Neutrophil (primary cell): ENCODE measurements at regions not wholly inside any gene's neighbourhood (a gene's known extent, or its start where the extent isn't known, plus 50 kb on each side); places are given as distances from the start of the nearest gene placed in this dataset.

Experiments used
- H3K27ac ChIP-seq: fragments of 200-600 bp; sonication (generic); 2 replicates; pipeline ENCODE4 v1.5.1; 2016; ENCODE audit warnings: mild to moderate bottlenecking, moderate library complexity
- H3K27me3 ChIP-seq: fragments of 200-600 bp; sonication (generic); 2 replicates; pipeline ENCODE4 v1.6.0; 2016; ENCODE audit warnings: mild to moderate bottlenecking
- H3K36me3 ChIP-seq: fragments of 200-600 bp; sonication (generic); 2 replicates; pipeline ENCODE4 v1.5.1; 2017
- H3K4me1 ChIP-seq, 2 experiments: fragments of 200-600 bp in 1 of 2; sonication (generic) in 1 of 2; 1 replicate in 1 of 2; 2 replicates in 1 of 2; pipeline versions ENCODE4 v1.5.1 to v1.6.1; 2013 to 2016; ENCODE audit warnings: low read depth in 1 of 2, low read length in 1 of 2, mild to moderate bottlenecking in 1 of 2, moderate library complexity in 1 of 2; ENCODE audit not compliant: control insufficient read depth in 1 of 2, insufficient read depth in 1 of 2
- H3K4me3 ChIP-seq, 2 experiments: fragments of 200-600 bp in 1 of 2; sonication (generic) in 1 of 2; 1 replicate in 1 of 2; 2 replicates in 1 of 2; pipeline ENCODE4 v1.5.1; 2013 to 2016; ENCODE audit warnings: low read depth in 1 of 2, low read length in 1 of 2, mild to moderate bottlenecking in 1 of 2, moderate library complexity in 1 of 2
- H3K9me3 ChIP-seq: fragments of 200-600 bp; sonication (generic); 2 replicates; pipeline ENCODE4 v1.5.1; 2016
- TF ChIP-seq, protein P1 (sequence below): fragments of 200-600 bp; sonication (generic); IDR thresholded peaks from 2 replicates; pipeline ENCODE4 v1.5.1; 2016; ENCODE audit warnings: antibody characterized with exemption

- TF ChIP-seq, protein P1, sequence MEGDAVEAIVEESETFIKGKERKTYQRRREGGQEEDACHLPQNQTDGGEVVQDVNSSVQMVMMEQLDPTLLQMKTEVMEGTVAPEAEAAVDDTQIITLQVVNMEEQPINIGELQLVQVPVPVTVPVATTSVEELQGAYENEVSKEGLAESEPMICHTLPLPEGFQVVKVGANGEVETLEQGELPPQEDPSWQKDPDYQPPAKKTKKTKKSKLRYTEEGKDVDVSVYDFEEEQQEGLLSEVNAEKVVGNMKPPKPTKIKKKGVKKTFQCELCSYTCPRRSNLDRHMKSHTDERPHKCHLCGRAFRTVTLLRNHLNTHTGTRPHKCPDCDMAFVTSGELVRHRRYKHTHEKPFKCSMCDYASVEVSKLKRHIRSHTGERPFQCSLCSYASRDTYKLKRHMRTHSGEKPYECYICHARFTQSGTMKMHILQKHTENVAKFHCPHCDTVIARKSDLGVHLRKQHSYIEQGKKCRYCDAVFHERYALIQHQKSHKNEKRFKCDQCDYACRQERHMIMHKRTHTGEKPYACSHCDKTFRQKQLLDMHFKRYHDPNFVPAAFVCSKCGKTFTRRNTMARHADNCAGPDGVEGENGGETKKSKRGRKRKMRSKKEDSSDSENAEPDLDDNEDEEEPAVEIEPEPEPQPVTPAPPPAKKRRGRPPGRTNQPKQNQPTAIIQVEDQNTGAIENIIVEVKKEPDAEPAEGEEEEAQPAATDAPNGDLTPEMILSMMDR: no peak
- Histone ChIP-seq H3K9me3 (no peaks in the 10 kb centered on the region), H3K4me3 (no peak overlapping the region), H3K27me3 (peaks cover 3% of the 10 kb centered on the region), H3K36me3 (no peaks in the 10 kb centered on the region), H3K27ac (no peak overlapping the region), H3K4me1 (no peaks in the 10 kb centered on the region)
Measured at GRCh38 chr20:24797113-24797512, 152.0 kb upstream of the CST7 start.

DNA sequence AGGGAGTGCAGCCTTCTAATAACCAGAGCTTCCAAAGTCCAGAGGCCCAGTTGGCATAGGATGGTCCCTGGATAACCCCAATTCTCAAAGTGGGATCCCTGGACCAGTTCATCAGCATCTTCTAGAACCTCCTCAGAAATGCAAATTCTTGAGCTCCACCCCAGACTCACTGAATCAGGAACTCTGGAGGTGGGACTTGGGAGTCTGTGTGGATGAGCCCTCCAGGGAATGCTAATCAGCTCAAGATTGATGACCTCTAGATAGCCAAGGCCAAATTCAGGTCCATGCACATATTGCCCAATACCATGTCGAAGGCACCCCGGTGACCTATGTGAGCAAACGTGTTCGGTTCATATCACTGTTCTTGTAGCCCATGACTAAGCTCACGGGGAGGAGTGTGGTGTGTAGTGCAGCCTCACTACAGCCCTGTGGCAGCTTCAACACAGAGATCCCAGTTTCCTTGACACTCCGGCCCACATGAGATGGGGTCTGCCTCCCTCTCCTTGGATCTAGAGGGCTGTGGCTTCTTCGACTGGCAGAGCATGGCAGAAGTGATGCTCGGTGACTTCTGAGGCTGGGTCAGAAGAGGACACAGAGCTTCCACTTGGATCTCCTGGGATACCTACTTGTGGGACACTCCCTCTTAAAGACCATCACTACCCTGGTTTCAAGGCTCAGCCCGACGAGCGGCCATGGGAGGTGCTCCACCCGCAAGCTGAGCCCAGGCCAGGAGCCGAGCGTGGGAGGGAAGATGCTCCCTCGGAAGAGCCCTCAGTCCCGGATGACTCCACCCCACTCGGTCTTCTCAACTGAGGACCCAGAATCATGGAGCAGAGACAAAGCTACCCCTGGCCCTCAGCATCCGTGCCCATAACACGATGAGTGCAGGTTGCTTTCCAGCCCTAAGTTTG is 151.1 kb upstream of the CST7 start:
- TF ChIP-seq, protein P1: no peak
- Histone ChIP-seq H3K27ac (no peak overlapping the region), H3K9me3 (no peaks in the 10 kb centered on the region), H3K4me3 (no peak overlapping the region), H3K36me3 (no peaks in the 10 kb centered on the region), H3K4me1 (no peaks in the 10 kb centered on the region), H3K27me3 (peaks cover 3% of the 10 kb centered on the region)

DNA sequence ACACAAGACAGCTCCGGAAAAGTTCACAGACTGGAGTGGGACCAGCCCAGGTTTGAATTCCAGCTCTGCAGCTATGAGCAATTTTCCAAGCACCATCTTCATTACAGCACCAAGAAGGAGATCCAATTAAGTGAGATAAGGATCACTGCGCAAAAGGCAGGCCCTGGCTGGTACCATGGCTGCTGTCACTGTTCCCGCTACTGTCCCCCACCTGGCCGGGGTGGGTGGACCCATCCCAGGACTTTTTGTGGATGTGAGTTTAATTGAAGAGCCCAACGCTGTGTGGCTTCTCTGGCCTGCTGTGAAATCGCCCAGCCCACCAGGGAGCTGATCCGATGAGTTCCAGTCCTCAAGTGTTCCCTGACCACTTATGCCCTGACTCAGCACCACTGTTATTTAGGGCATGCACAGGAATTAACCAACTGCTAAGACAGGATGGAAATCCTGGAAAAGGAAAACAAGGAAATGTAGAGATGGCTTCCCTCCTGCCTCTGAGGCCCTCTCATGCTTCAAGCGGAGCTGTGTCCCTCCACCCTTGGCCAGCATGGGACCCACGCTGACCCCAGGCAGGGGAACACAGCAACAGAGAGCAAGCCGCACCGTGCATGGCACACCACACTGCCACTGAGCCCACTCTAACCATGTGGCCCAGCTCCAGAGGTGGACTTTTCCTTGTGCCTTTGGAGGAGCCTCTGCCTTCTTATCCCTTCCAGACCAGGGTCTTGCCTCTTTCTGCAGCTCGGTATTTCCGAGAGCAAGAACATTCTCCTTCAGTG is 150.0 kb upstream of the CST7 start:
- H3K4me1 ChIP-seq: no peaks in the 10 kb centered on the region
- no peak overlapping the region for H3K4me3 ChIP-seq
- H3K9me3 ChIP-seq: no peaks in the 10 kb centered on the region
- no peak overlapping the region for H3K27ac ChIP-seq
- no peaks in the 10 kb centered on the region for H3K36me3 ChIP-seq
- peaks cover 3% of the 10 kb centered on the region for H3K27me3 ChIP-seq
- TF ChIP-seq, protein P1: no peak

GRCh38 chr20:24799971-24800580 is 149.0 kb upstream of the CST7 start:
- H3K4me1 ChIP-seq: no peaks in the 10 kb centered on the region
- H3K4me3 ChIP-seq: no peak overlapping the region
- no peak overlapping the region for H3K27ac ChIP-seq
- peaks cover 3% of the 10 kb centered on the region for H3K27me3 ChIP-seq
- TF ChIP-seq, protein P1: no peak
- H3K9me3 ChIP-seq: no peaks in the 10 kb centered on the region
- H3K36me3 ChIP-seq: no peaks in the 10 kb centered on the region

DNA sequence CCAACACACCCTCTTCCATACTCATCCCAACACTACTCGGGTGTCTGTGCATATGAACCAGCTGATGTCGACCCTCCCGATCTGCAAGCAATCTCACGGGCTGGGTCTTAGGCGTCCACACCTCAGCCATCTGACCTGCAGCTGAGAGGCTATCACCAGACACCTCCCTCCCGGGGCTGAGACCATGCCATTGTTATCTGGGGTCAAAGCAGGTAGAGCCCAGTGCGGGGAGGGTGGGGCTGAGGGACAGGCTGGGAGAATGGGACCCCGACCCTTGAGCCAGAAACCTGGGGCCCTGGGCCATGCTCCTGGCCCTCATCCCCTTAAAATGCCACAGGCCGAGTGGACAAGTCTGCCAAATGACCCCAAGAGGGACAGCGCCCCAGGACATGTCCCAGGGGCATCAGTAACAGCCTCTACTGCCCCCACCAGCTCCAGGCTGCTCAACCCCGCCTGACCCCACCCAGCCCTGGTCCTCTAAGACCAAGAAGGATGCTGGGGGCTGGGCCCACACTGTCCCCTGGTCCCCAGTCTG is 146.7 kb upstream of the CST7 start:
- no peak overlapping the region for H3K4me3 ChIP-seq
- H3K27me3 ChIP-seq: no peaks in the 10 kb centered on the region
- H3K9me3 ChIP-seq: no peaks in the 10 kb centered on the region
- TF ChIP-seq, protein P1: no peak
- H3K27ac ChIP-seq: no peak overlapping the region
- H3K36me3 ChIP-seq: no peaks in the 10 kb centered on the region
- H3K4me1 ChIP-seq: no peaks in the 10 kb centered on the region
